HG02852 (cell line): ENCODE measurements at regions not wholly inside any gene's neighbourhood (a gene's known extent, or its start where the extent isn't known, plus 50 kb on each side); places are given as distances from the start of the nearest gene placed in this dataset.

Source experiments
- ATAC-seq: cut with Tn5 transposase; IDR thresholded peaks from one replicate; pipeline ENCODE4 v1.9.1; 2021; ENCODE audit warnings: mild to moderate bottlenecking, moderate library complexity; ENCODE audit not compliant: unreplicated experiment

- ATAC-seq, result no peak
Measured at GRCh38 chr5:96285823-96286222, 147.2 kb downstream of the PCSK1 start.

GRCh38 chr5:96284727-96285389, 148.2 kb downstream of the PCSK1 start:
- no peak for ATAC-seq

GRCh38 chr5:96283589-96283988, 149.5 kb downstream of the PCSK1 start:
- ATAC-seq, result no peak

- no peak for ATAC-seq
Measured at GRCh38 chr5:96282020-96282419, 151.0 kb downstream of the PCSK1 start.

- no peak for ATAC-seq
Measured at GRCh38 chr5:96280946-96281393, 152.1 kb downstream of the PCSK1 start.

- peak; percentile 93 for ATAC-seq
Measured at GRCh38 chr5:96279801-96280542, 153.1 kb downstream of the PCSK1 start.

- ATAC-seq, result no peak
Measured at GRCh38 chr5:96278981-96279380, 154.1 kb downstream of the PCSK1 start.

- ATAC-seq, result no peak
Measured at GRCh38 chr5:96275051-96275450, 158.0 kb downstream of the PCSK1 start.

- no peak for ATAC-seq
Measured at GRCh38 chr5:96265487-96265886, 167.6 kb downstream of the PCSK1 start.

GRCh38 chr5:96264047-96264446, 169.0 kb downstream of the PCSK1 start:
- no peak for ATAC-seq

- no peak for ATAC-seq
Measured at GRCh38 chr5:96262105-96262504, 170.9 kb downstream of the PCSK1 start.

GRCh38 chr5:96260009-96260408, 173.0 kb downstream of the PCSK1 start:
- no peak for ATAC-seq

- peak; percentile 47 for ATAC-seq
Measured at GRCh38 chr5:96259151-96259772, 173.8 kb downstream of the PCSK1 start.

- no peak for ATAC-seq
Measured at GRCh38 chr5:96258692-96259091, 174.4 kb downstream of the PCSK1 start.

- ATAC-seq, result no peak
Measured at GRCh38 chr5:96257904-96258303, 175.1 kb downstream of the PCSK1 start.

- peak; percentile 60 for ATAC-seq
Measured at GRCh38 chr5:96256795-96257470, 176.1 kb downstream of the PCSK1 start.

- no peak for ATAC-seq
Measured at GRCh38 chr5:96254980-96255691, 177.9 kb downstream of the PCSK1 start.

- no peak for ATAC-seq
Measured at GRCh38 chr5:96253140-96253539, 179.9 kb downstream of the PCSK1 start.

- no peak for ATAC-seq
Measured at GRCh38 chr5:96252596-96252995, 180.5 kb downstream of the PCSK1 start.

GRCh38 chr5:96250782-96251181, 182.3 kb downstream of the PCSK1 start:
- ATAC-seq, result no peak

- no peak for ATAC-seq
Measured at GRCh38 chr5:96248131-96248530, 184.9 kb downstream of the PCSK1 start.
